NCI-H446 treated with DMSO at 0.1 percent for 48 hours (cell line): ENCODE measurements at regions not wholly inside any gene's neighbourhood (a gene's known extent, or its start where the extent isn't known, plus 50 kb on each side); places are given as distances from the start of the nearest gene placed in this dataset.

ENCODE experiments used
- DNase-seq: peaks from one replicate; lab custom pipeline; 2025; lab: John Stamatoyannopoulos, UW

- no peak for DNase-seq
Measured at GRCh38 chr15:77540312-77541060, 92.2 kb downstream of the LINGO1 start.

- no peak for DNase-seq
Measured at GRCh38 chr15:77538793-77539497, 93.8 kb downstream of the LINGO1 start.

- DNase-seq: no peak
Measured at GRCh38 chr15:77538027-77538451, 94.7 kb downstream of the LINGO1 start.

- DNase-seq: no peak
Measured at GRCh38 chr15:77537006-77537405, 95.7 kb downstream of the LINGO1 start.

- DNase-seq: no peak
Measured at GRCh38 chr15:77535845-77536244, 96.9 kb downstream of the LINGO1 start.
